B cell (primary cell): ENCODE measurements at regions not wholly inside any gene's neighbourhood (a gene's known extent, or its start where the extent isn't known, plus 50 kb on each side); places are given as distances from the start of the nearest gene placed in this dataset.

Source experiments
- ATAC-seq: fragments of 200-7000 bp; cut with Tn5 transposase; one replicate; pipeline ENCODE4 v1.10.0; 2021; ENCODE audit warnings: low read depth, mild to moderate bottlenecking, moderate number of reproducible peaks, moderate library complexity
- CTCF ChIA-PET: fragments of 350-600 bp; sonication (Branson Sonifier 250); formaldehyde crosslinking; loops from one replicate; lab custom pipeline; 2021; ENCODE audit warnings: antibody characterized with exemption, inconsistent platforms; lab: Charles Lee
- POLR2A ChIA-PET: fragments of 350-600 bp; sonication (Branson Sonifier 250); formaldehyde crosslinking; loops from one replicate; lab custom pipeline; 2021; ENCODE audit warnings: antibody characterized with exemption; lab: Charles Lee
- DNase-seq: peaks from one replicate; pipeline ENCODE4 v3.0.0; 2013
- H2AFZ ChIP-seq: 2 replicates; pipeline ENCODE4 v1.6.1; 2012; ENCODE audit warnings: mild to moderate bottlenecking, low read depth, low read length; ENCODE audit not compliant: insufficient read depth, poor library complexity, severe bottlenecking
- H3K27ac ChIP-seq, 2 donors: 1 replicate in 1 of 2; 2 replicates in 1 of 2; pipeline ENCODE4 v1.5.1; 2012 to 2013; ENCODE audit warnings: low read length in 2 of 2, mild to moderate bottlenecking in 2 of 2, moderate library complexity in 1 of 2
- H3K27me3 ChIP-seq, 4 experiments: fragments of 200-600 bp in 1 of 4; sonication (generic) in 1 of 4; replicated peaks in 1 of 4; 1 replicate in 2 of 4; 2 replicates in 2 of 4; pipeline versions ENCODE4 v1.6.1 to v1.7.0; 2013 to 2016; ENCODE audit warnings: low read length in 3 of 4, mild to moderate bottlenecking in 2 of 4, mixed read lengths in 1 of 4, moderate library complexity in 1 of 4; ENCODE audit not compliant: insufficient read depth in 4 of 4, control insufficient read depth in 3 of 4; ENCODE audit errors: control extremely low read depth in 1 of 4
- H3K36me3 ChIP-seq, 2 experiments: replicated peaks in 1 of 2; 1 replicate in 1 of 2; 2 replicates in 1 of 2; pipeline versions ENCODE4 v1.6.1 to v1.7.1; 2013; ENCODE audit warnings: low read length in 1 of 2; ENCODE audit not compliant: insufficient read depth in 2 of 2, control insufficient read depth in 1 of 2; ENCODE audit errors: control extremely low read depth in 1 of 2, extremely low read depth in 1 of 2
- H3K4me1 ChIP-seq, 2 donors: fragments of 200-600 bp in 1 of 2; sonication (generic) in 1 of 2; 1 replicate in 1 of 2; 2 replicates in 1 of 2; pipeline versions ENCODE4 v1.5.1 to v1.6.1; 2013 to 2017; ENCODE audit warnings: low read length in 2 of 2; ENCODE audit not compliant: control insufficient read depth in 2 of 2, insufficient read depth in 2 of 2
- H3K4me2 ChIP-seq: replicated peaks from 2 replicates; pipeline ENCODE3; 2012; ENCODE audit warnings: mild to moderate bottlenecking, low read depth, low read length; ENCODE audit not compliant: poor library complexity, severe bottlenecking
- H3K4me3 ChIP-seq, 5 experiments: fragments of 200-600 bp in 1 of 5; sonication (generic) in 1 of 5; 1 replicate in 3 of 5; 2 replicates in 2 of 5; pipeline versions ENCODE4 v1.5.1 to v1.7.0; 2011 to 2016; ENCODE audit warnings: low read length in 4 of 5, mild to moderate bottlenecking in 4 of 5, low read depth in 2 of 5, control low read depth in 1 of 5, moderate library complexity in 1 of 5; ENCODE audit not compliant: insufficient read depth in 1 of 5; ENCODE audit errors: control extremely low read depth in 1 of 5, extremely low read depth in 1 of 5
- H3K79me2 ChIP-seq: fragments of 200-600 bp; sonication (generic); one replicate; pipeline ENCODE4 v1.6.0; 2016; ENCODE audit warnings: low read length; ENCODE audit not compliant: control insufficient read depth, insufficient read depth
- H3K9ac ChIP-seq: fragments of 200-600 bp; sonication (generic); 2 replicates; pipeline ENCODE4 v1.6.1; 2017; ENCODE audit warnings: mild to moderate bottlenecking, low read length, moderate library complexity
- H3K9me3 ChIP-seq, 3 donors: one replicate each; pipeline versions ENCODE4 v1.6.1 to v1.7.1; 2013; ENCODE audit warnings: low read length in 2 of 3; ENCODE audit not compliant: control insufficient read depth in 2 of 3, insufficient read depth in 1 of 3; ENCODE audit errors: control extremely low read depth in 1 of 3
- H4K20me1 ChIP-seq: 2 replicates; pipeline ENCODE4 v1.6.0; 2012; ENCODE audit warnings: mild to moderate bottlenecking, low read length; ENCODE audit not compliant: insufficient read depth, control insufficient read depth, poor library complexity, severe bottlenecking
- H3K27ac Mint-ChIP-seq: one replicate; pipeline ENCODE4 v1.8.0; 2021; ENCODE audit warnings: mixed read lengths
- H3K27me3 Mint-ChIP-seq: one replicate; pipeline ENCODE4 v1.8.0; 2021; ENCODE audit warnings: mixed read lengths
- H3K4me1 Mint-ChIP-seq: one replicate; pipeline ENCODE4 v1.8.0; 2021; ENCODE audit warnings: mixed read lengths
- H3K4me3 Mint-ChIP-seq: one replicate; pipeline ENCODE4 v1.8.0; 2021; ENCODE audit warnings: mixed read lengths
- H3K9me3 Mint-ChIP-seq: one replicate; pipeline ENCODE4 v1.8.0; 2022; ENCODE audit warnings: mixed read lengths; ENCODE audit not compliant: insufficient read depth
- CTCF ChIP-seq: fragments of 200-600 bp; IDR thresholded peaks from one replicate; pipeline ENCODE4 v1.8.0; 2022; ENCODE audit warnings: antibody characterized with exemption, mild to moderate bottlenecking
- EZH2 ChIP-seq: IDR thresholded peaks from 2 replicates; pipeline ENCODE4 v1.6.1; 2012; ENCODE audit warnings: borderline replicate concordance, low read depth, mild to moderate bottlenecking, moderate library complexity, low read length; ENCODE audit not compliant: insufficient read depth, poor library complexity, severe bottlenecking
- WGBS: methylation state at CpG from one replicate; pipeline ENCODE4 v1.1.5; 2013; ENCODE audit warnings: missing lambda C conversion rate; ENCODE audit not compliant: insufficient coverage; 5-methylcytosine and 5-hydroxymethylcytosine counted together
- intact Hi-C: fragments of 100-400 bp; cut with micrococcal nuclease; formaldehyde crosslinking; loops from one replicate; pipeline ENCODE4 v1.10.0; 2022

DNA sequence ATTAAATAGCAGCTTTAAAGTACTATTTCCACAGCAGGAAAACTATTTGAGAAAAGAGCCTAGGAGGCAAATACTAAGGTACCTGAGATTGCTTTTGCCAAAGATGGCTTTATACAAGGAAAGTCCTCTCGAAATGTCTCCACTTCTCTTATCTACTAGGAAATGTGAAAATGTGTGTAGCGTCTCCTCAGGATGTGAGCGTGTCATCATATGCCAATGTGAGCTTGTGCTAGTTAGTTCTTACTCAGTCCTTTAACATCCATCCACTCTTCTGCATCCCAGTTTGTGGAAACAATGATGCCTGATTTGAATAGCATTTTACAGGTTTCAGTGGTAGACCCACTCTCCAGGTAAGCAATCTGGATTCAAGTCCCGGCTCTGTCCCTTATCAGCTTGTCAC, 421.0 kb downstream of the DYNC2H1 start:
- Histone ChIP-seq H3K27ac (no peak overlapping the region), H3K27me3 (no peaks in the 10 kb centered on the region), H2AFZ (no peak overlapping the region), H3K9ac (no peak overlapping the region), H4K20me1 (no peaks in the 10 kb centered on the region), H3K4me1 (no peaks in the 10 kb centered on the region), H3K9me3 (no peaks in the 10 kb centered on the region), H3K36me3 (no peaks in the 10 kb centered on the region), H3K79me2 (no peaks in the 10 kb centered on the region), H3K4me3 (no peak overlapping the region), H3K4me2 (no peak overlapping the region)
- ChIA-PET POLR2A (no interaction called here), CTCF (no interaction called here)
- Mint-ChIP-seq H3K27me3 (no peaks in the 10 kb centered on the region), H3K27ac (no peak overlapping the region), H3K9me3 (no peaks in the 10 kb centered on the region), H3K4me1 (no peaks in the 10 kb centered on the region), H3K4me3 (no peak overlapping the region)
- WGBS = no CpG with 5 or more reads among the region's 4 CpGs
- TF ChIP-seq EZH2 (no peak), CTCF (no peak)
- ATAC-seq (no peak), DNase-seq (no peak)
- intact Hi-C loops = no loop called here

- Histone ChIP-seq H3K9me3 (no peaks in the 10 kb centered on the region), H3K4me1 (no peaks in the 10 kb centered on the region), H3K27ac (no peak overlapping the region), H4K20me1 (no peaks in the 10 kb centered on the region), H3K79me2 (no peaks in the 10 kb centered on the region), H3K36me3 (no peaks in the 10 kb centered on the region), H2AFZ (no peak overlapping the region), H3K4me3 (no peak overlapping the region), H3K9ac (no peak overlapping the region), H3K4me2 (no peak overlapping the region), H3K27me3 (no peaks in the 10 kb centered on the region)
- H3K9me3 Mint-ChIP-seq = no peaks in the 10 kb centered on the region
- no peak overlapping the region for H3K4me3 Mint-ChIP-seq
- POLR2A ChIA-PET = no interaction called here
- TF ChIP-seq CTCF = no peak
- TF ChIP-seq EZH2 = no peak
- DNase-seq (no peak), ATAC-seq (no peak)
- CTCF ChIA-PET = no interaction called here
- no peak overlapping the region for H3K27ac Mint-ChIP-seq
- WGBS = 100% methylated on average over 1 of the region's 3 CpGs
- no peaks in the 10 kb centered on the region for H3K4me1 Mint-ChIP-seq
- H3K27me3 Mint-ChIP-seq = no peaks in the 10 kb centered on the region
- intact Hi-C loops = no loop called here
These were observed 423.0 kb downstream of the DYNC2H1 start for GRCh38 chr11:103532133-103532788.
